Right atrium auricular region (tissue), 2 donors: ENCODE measurements at regions not wholly inside any gene's neighbourhood (a gene's known extent, or its start where the extent isn't known, plus 50 kb on each side); places are given as distances from the start of the nearest gene placed in this dataset.
"Not testable (repeated sequence)": the region's sequence is repeated elsewhere in the genome, so short reads cannot be mapped to it uniquely, and the experiment has no call there.

ENCODE experiments used
- DNase-seq: peaks from one replicate; pipeline ENCODE4 v3.0.0-alpha.2; 2019; ENCODE audit warnings: low spot score
- H3K27ac ChIP-seq, 2 donors: fragments of 200-600 bp; sonication (generic); 1 replicate in 1 of 2; 2 replicates in 1 of 2; pipeline ENCODE4 v1.5.1; 2016 to 2019
- H3K27me3 ChIP-seq, 2 donors: fragments of 200-600 bp; sonication (generic); one replicate each; pipeline versions ENCODE4 v1.5.1 to v1.6.0; 2017 to 2019
- H3K36me3 ChIP-seq: fragments of 200-600 bp; sonication (generic); one replicate; pipeline ENCODE4 v1.5.1; 2016
- H3K4me1 ChIP-seq, 2 donors: fragments of 200-600 bp; sonication (generic); one replicate each; pipeline versions ENCODE4 v1.5.1 to v1.6.0; 2017 to 2019
- H3K4me3 ChIP-seq, 2 donors: fragments of 200-600 bp; sonication (generic); 1 replicate in 1 of 2; 2 replicates in 1 of 2; pipeline ENCODE4 v1.5.1; 2017 to 2019; ENCODE audit warnings: mild to moderate bottlenecking in 1 of 2, moderate library complexity in 1 of 2
- H3K9me3 ChIP-seq, 2 donors: fragments of 200-600 bp; sonication (generic); one replicate each; pipeline ENCODE4 v1.5.1; 2019
- TF ChIP-seq, protein P1 (sequence below), 2 donors: fragments of 200-600 bp; sonication (generic); IDR thresholded peaks; one replicate each; pipeline ENCODE4 v1.5.1; 2019; ENCODE audit warnings: antibody characterized with exemption in 2 of 2

DNA sequence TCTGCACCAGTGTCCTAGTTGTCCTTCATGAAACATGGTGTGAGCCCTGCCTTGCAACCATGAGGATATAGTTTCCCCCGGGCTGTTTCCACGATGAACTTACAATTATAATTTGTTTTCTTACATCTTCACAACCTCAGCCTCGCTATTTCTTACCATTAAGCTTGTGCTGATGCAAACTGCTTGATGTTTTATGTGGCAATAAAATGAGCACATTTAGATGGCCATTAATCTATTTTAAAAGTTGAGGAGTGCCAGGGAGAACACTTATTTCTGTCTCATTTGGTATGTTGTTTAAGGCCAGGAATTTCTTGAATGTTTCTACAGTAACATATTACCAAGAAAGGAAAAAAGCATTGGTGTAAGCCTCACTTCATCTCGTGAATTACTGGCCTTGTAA is 214.5 kb upstream of the SLC8A1 start:
- Histone ChIP-seq H3K36me3 (no peaks in the 10 kb centered on the region), H3K27me3 (no peaks in the 10 kb centered on the region), H3K27ac (no peak overlapping the region), H3K9me3 (no peaks in the 10 kb centered on the region), H3K4me3 (no peak overlapping the region), H3K4me1 (no peaks in the 10 kb centered on the region)
- DNase-seq, result no peak
- TF ChIP-seq, protein P1, sequence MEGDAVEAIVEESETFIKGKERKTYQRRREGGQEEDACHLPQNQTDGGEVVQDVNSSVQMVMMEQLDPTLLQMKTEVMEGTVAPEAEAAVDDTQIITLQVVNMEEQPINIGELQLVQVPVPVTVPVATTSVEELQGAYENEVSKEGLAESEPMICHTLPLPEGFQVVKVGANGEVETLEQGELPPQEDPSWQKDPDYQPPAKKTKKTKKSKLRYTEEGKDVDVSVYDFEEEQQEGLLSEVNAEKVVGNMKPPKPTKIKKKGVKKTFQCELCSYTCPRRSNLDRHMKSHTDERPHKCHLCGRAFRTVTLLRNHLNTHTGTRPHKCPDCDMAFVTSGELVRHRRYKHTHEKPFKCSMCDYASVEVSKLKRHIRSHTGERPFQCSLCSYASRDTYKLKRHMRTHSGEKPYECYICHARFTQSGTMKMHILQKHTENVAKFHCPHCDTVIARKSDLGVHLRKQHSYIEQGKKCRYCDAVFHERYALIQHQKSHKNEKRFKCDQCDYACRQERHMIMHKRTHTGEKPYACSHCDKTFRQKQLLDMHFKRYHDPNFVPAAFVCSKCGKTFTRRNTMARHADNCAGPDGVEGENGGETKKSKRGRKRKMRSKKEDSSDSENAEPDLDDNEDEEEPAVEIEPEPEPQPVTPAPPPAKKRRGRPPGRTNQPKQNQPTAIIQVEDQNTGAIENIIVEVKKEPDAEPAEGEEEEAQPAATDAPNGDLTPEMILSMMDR (IDR thresholded peaks at IDR 0.05), result no peak

GRCh38 chr2:40668425-40668824 is 216.5 kb upstream of the SLC8A1 start:
- TF ChIP-seq, protein P1 (IDR thresholded peaks at IDR 0.05), result no peak
- H3K36me3 ChIP-seq, result no peaks in the 10 kb centered on the region
- DNase-seq, result no peak
- no peaks in the 10 kb centered on the region for H3K27me3 ChIP-seq
- no peak overlapping the region for H3K4me3 ChIP-seq
- no peaks in the 10 kb centered on the region for H3K9me3 ChIP-seq
- H3K27ac ChIP-seq, result no peak overlapping the region
- H3K4me1 ChIP-seq, result no peaks in the 10 kb centered on the region

DNA sequence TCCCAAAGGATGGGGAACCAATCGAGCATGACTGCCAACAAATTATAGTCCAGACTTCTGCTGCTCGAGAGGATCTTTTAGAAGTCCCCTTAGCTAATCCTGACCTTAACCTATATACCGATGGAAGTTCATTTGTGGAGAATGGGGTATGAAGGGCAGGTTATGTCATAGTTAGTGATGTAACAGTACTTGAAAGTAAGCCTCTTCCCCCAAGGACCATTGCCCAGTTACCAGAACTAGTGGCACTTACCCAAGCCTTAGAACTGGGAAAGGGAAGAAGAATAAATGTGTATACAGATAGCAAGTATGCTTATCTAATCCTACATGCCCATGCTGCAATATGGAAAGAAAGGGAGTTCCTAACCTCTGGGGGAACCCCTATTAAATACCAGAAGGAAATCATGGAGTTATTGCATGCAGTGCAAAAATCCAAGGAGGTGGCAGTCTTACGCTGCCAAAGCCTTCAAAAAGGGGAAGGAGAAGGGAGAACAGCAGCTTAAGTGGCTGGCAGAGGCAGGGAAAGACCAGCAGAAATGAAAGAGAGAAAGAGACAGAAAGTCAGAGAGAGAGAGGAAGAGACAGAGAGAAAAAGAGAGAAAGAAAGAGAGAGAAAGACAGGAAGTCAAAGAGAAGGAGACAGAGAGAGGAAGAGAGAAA is 224.4 kb upstream of the SLC8A1 start:
- DNase-seq, H3K4me3 ChIP-seq, H3K9me3 ChIP-seq, H3K36me3 ChIP-seq, H3K27me3 ChIP-seq, H3K27ac ChIP-seq, H3K4me1 ChIP-seq: not testable (repeated sequence)

GRCh38 chr2:40680547-40680946 is 228.7 kb upstream of the SLC8A1 start:
- DNase-seq, result no peak
- TF ChIP-seq, protein P1 (IDR thresholded peaks at IDR 0.05), result no peak
- H3K27ac ChIP-seq, result no peak overlapping the region
- no peaks in the 10 kb centered on the region for H3K9me3 ChIP-seq
- H3K27me3 ChIP-seq, result no peaks in the 10 kb centered on the region
- H3K4me3 ChIP-seq, result no peak overlapping the region
- H3K4me1 ChIP-seq, result no peaks in the 10 kb centered on the region
- no peaks in the 10 kb centered on the region for H3K36me3 ChIP-seq

- TF ChIP-seq, protein P1 (IDR thresholded peaks at IDR 0.05), result no peak
- H3K9me3 ChIP-seq, result no peaks in the 10 kb centered on the region
- DNase-seq, result no peak
- H3K27me3 ChIP-seq, result no peaks in the 10 kb centered on the region
- H3K4me1 ChIP-seq, result no peaks in the 10 kb centered on the region
- H3K27ac ChIP-seq, result no peak overlapping the region
- no peak overlapping the region for H3K4me3 ChIP-seq
- H3K36me3 ChIP-seq, result no peaks in the 10 kb centered on the region
These were observed 238.1 kb upstream of the SLC8A1 start for GRCh38 chr2:40690036-40690435.

DNA sequence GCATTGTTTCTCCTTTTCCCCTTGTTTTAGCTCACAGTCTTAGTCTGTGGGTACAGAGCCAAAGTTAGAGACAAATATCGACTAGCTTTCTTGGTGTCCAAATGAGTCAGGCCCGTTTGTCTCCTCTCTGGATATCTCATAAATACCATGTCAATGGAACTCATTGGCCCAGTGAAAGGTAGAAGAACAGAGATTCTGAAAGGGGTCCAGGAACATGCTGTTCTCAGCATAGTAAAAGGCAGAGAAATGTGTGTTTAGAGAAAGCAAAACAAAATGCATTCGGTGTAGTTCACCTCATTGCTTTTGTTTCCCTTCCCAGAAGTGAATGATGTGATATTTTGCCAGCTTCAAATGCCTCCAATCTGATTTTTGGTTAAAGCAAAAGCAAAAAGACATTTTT is 238.6 kb upstream of the SLC8A1 start:
- H3K36me3 ChIP-seq, result no peaks in the 10 kb centered on the region
- TF ChIP-seq, protein P1 (IDR thresholded peaks at IDR 0.05), result no peak
- no peak overlapping the region for H3K4me3 ChIP-seq
- DNase-seq, result no peak
- no peaks in the 10 kb centered on the region for H3K27me3 ChIP-seq
- H3K27ac ChIP-seq, result no peak overlapping the region
- H3K4me1 ChIP-seq, result no peaks in the 10 kb centered on the region
- H3K9me3 ChIP-seq, result no peaks in the 10 kb centered on the region
